Fibroblast of pulmonary artery (primary cell): ENCODE measurements at regions not wholly inside any gene's neighbourhood (a gene's known extent, or its start where the extent isn't known, plus 50 kb on each side); places are given as distances from the start of the nearest gene placed in this dataset.

ENCODE experiments used
- DNase-seq: peaks from one replicate; pipeline ENCODE4 v3.0.0-alpha.2; 2010; ENCODE audit warnings: low read depth
- H3K4me3 ChIP-seq: replicated peaks from 2 replicates; pipeline ENCODE4 v1.5.1; 2011; ENCODE audit warnings: low read depth, mild to moderate bottlenecking, control low read depth, low read length, moderate library complexity
- CTCF ChIP-seq: IDR thresholded peaks from 2 replicates; pipeline ENCODE4 v1.5.1; 2011; ENCODE audit warnings: mild to moderate bottlenecking, control low read depth, low read length, inconsistent platforms; ENCODE audit errors: missing control alignments

- DNase-seq = peak; percentile 2
- H3K4me3 ChIP-seq = no peak overlapping the region
- TF ChIP-seq CTCF = no peak
These were observed 96.3 kb upstream of the BCL6 start for GRCh38 chr3:187841560-187841959.

- no peak overlapping the region for H3K4me3 ChIP-seq
- DNase-seq = no peak
- TF ChIP-seq CTCF = no peak
These were observed 98.4 kb upstream of the BCL6 start for GRCh38 chr3:187843654-187844053.

DNA sequence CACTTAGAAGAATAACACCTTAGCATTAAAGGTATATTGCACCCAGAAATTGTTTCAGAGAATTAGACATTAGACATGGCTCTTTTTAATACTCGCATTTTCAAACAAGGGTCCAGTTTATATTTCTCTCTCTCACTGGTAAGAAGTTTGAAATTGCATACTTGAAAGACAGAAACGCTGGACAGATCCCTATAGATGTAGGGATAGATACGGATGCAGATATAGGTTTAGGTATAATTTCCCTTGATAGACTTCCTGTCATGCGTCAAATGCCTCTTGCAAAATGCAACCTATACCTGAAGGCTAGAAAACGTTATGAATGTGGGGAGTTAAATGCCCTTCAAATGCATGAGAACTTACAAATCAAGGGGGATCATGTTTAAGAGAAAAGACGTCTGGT, 99.4 kb upstream of the BCL6 start:
- DNase-seq = no peak
- H3K4me3 ChIP-seq = no peak overlapping the region
- no peak for TF ChIP-seq CTCF

- TF ChIP-seq CTCF = no peak
- DNase-seq = no peak
- H3K4me3 ChIP-seq = no peak overlapping the region
These were observed 100.6 kb upstream of the BCL6 start for GRCh38 chr3:187845826-187846225.

DNA sequence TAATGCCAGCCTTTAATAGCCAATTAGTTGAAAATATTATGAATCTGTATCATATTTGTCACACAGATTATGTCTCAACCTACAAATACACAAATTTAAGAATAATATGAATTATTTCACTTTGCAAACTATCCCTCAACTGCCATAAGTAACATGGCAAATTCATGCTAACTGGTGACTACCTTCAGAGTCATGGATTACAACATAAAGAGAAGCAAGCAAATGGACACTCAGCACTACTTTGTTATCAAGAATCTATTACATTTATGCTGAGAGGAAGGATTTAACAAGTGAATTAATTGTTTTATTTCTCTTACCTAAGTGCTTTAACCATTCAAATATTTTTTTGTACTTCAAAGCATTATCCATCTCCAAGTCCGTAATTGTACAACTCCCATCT, 103.1 kb upstream of the BCL6 start:
- no peak for DNase-seq
- TF ChIP-seq CTCF = no peak
- no peak overlapping the region for H3K4me3 ChIP-seq

DNA sequence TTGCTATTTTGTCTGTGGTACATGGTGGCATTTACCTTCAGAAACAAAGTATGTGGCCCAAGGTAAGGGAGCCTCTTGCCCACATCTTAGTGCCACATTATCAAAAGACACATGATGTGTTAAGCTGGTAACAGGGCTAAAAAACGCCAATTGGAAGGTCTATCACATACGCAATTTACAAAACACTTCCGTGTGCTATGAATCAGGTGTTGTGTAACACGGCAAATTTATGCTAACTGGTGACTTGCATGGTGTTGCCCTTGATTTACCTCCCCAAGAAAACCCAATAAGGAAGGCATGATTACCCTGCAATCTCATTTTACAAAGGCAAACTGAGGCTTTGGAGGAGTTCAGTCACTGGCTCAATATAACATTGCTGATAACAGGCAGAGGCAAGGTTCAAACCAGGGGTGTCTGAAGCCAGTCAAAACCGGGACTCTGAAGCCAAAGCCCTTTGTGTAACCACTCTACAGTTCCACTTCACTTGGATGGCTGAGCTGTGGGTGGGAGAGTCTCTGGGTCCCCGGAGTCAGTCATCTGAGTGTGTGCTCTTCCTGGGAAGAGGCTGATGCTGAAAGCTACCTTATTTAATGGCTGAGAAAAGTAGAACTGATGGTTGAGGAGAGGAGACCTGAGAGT, 103.9 kb upstream of the BCL6 start:
- DNase-seq = no peak
- no peak overlapping the region for H3K4me3 ChIP-seq
- TF ChIP-seq CTCF = no peak

GRCh38 chr3:187850258-187850921, 105.1 kb upstream of the BCL6 start:
- no peak for TF ChIP-seq CTCF
- DNase-seq = no peak
- no peak overlapping the region for H3K4me3 ChIP-seq
